GM19240 (cell line): ENCODE measurements at regions not wholly inside any gene's neighbourhood (a gene's known extent, or its start where the extent isn't known, plus 50 kb on each side); places are given as distances from the start of the nearest gene placed in this dataset.

Experiments used
- DNase-seq: peaks from one replicate; pipeline ENCODE4 v3.0.0; 2011; ENCODE audit warnings: low spot score; ENCODE audit not compliant: insufficient read length

DNA sequence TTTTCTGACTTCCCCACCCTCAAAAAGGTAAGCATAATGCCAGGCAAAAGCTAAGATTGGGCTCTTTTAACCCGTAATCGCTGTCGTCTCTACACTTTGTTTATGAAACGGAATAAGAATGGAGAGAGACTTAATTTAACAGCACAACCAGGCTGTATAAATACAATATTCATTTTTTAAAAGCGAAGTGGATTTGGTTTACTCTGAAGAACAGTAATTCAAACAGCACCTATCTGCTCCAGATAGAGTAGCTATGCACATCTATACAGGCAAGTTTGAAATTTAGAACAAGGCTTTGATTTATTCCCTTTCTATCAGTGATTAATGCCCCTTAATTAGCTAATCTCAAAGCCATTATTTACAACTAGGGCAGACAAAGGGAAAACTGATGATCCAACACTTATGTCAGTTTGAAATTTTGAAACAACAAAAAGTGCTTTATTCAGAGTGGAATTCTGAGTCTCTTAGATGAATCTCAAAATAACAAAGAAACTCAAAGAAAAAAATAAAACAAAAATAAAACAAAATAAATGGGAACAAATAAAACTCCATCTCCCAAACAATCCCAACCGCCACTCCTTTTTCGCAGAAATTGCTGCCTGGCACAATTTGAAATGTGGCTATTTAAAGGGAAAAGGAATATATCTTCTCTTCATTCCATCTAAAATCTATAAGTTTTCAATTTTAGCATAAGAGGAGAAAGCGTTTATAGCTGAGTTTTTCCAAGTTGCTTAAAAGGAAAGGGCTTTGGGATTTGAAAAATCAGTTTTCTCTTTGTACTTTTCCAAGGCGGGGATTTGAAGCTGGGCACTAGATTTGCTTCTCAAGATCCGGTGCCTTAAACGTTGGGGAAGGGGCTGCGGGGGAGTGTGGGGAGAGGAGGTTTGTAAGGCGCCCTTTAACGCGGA lies 298.6 kb downstream of the PARP8 start:
- DNase-seq, result no peak

DNA sequence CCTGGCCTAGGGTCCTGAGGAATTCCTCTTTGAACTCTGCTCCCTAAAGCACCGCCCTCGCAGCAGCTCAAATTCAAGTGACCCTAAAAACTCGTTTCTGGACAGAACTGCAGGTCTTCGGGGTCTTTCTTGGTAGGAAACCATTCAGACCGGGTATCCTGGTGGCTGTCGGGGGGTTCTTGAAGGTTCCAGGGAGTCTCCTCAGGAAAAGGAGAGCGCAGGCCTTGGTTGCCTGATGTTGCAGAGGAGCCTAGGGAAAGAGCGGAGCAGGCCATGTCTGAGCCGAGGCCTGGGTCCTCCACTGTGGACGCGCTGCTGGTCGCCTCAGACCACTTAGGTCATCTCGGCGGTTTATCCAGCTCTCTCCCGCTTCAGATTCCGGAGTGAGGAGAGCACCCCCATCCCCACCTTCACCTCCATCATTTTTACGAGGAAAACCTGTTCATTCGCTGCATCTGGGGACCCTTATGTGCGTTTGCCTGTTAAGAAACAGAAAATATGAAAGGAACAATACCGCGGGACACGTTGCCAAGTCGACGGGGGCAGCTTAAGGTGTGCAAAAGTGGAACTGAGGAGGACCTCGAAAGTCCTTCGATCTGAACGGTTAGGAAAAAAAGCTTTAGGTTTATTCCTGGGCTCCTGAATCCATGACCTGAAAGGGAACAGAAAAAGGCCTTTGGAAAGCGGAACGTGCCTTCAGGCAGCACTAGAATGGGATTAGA lies 299.4 kb downstream of the PARP8 start:
- DNase-seq, result no peak

DNA sequence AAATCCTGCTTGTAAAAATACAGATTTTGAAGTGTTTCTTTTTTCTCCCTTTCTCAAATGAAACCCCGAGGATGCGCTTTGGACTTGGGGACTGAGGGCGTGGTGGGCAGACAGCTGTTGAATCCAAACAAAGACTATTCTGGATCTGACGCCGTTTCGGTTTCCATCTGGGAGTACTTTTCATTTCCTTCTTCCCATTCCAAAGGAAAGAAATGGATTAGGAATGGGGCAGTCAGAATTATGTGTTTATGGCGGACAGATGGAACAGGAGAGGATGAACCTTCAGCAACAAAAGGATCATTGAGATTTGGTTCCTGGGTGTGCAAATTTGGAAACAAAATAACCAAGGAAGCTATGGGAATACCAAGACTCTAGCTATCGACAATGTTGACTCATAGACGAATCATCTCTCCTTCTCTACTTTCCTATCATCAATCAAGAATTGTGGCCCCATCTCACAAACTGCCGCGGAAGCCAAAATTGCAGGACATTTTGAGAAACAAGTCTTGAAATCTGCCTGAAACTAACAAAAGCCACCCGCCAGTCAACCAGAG lies 300.6 kb downstream of the PARP8 start:
- no peak for DNase-seq

DNA sequence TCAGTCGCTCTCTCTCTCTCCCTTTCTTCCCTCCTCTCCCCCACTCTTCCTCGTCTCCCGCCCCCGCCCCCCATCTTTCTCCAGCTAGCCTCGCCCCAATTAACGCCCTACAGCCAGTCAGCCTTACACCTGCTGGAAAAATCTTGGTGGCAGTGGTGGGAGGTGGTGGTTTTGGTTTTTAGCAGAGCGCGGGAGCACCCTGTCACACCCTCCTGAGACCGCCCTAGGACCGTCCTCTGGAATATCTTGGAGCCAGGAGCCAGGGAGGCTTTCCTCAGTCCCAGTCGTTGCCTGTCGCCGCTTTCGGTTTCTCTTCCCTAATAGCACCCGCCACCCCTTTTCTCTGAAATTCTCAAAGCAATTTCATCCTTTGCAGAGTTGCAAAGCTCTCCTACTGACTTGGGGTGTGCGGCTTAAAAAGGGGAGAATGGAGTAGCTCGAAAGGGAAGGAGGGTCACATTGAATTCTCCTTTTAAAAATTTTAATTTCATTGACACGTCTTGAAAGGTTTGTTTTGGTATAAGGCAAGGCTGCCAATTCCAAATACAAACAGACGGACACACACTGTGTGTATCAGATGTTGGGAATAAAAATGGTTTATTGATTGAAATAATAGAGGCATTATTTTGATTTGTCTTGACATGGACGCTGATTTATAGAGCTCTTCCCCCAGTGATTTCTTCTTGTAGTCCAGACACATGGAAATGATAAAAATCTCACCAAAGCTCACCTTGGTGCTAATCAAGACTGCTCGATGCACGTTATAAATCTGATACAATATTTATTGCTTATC lies 301.3 kb downstream of the PARP8 start:
- no peak for DNase-seq

DNA sequence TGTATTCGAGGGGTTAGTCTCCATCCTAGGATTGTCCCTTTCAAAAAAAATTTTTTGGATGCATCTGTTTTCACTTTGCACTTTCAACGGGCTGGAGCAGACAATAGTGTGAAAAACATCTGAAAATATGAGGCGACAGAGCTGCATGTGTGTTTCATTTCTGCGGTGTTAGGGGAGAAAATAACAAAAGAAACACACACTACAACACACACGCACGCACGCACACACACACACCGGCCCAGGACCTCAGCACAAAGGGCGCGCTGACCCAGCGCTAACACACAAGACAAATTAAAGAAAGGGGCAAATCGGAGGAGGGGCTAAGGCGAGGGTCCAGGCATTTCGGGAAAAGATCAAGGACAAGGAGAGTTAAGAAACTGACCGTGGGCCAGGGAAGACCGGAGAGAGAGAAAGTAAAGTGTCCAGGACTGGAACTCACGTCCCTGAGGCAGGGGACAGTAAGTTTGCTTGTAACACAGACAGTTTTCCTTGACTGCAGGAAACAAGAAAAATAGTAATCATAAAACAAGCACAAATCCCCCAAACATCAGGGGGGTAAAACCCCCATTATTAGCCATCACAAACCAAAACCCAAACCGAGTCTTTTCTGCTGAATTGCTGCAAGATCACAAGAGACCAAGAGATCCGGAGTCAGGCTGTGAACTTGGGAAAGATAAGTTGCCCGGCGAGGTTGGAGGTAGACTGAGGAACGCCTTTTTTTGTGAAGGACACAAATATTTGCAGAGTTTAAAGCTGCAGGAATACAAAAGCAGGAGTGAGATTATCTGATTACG lies 302.1 kb downstream of the PARP8 start:
- DNase-seq, result no peak

DNA sequence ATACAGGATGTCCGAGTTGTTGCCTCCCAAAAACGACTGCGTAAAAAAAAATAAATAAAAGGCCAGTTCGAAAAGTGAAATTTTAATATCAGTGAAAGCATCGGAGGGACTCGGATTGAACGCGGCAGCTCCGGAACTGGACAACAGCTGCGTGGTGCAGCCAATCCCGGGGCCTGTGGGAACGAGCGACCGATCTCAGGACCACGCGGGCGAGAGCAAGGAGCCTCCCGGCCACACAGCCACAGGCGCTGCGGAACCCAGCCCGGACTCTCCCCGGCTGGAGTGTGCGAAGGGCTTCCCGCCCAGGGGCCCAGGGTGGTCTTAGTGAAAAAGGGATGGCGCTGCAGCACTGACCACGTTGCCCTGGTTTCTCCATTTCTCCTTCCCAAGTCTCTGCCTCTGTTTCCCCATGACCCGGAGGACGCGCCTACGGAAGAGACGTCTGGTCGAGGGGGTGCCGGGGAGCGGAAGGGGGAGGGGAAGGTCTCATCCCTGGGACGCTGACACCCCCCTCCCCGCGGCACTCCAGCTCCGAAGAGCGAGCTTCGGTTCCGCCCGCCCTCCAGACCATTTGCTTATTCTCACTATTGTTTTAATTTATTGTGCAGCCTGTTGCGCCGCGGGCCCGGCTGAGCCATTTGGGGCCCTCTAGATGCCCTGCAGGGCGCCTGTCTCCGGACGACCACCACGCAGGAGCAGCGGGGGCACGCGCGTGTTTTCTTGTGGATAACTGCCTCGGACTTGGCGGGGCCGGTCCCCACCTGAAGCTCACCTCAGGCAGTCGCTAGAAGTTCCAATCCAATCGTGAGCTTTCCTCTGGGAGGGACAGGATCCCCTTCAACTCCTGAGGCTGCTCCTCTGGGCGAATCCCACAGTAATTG lies 303.0 kb downstream of the PARP8 start:
- no peak for DNase-seq

DNA sequence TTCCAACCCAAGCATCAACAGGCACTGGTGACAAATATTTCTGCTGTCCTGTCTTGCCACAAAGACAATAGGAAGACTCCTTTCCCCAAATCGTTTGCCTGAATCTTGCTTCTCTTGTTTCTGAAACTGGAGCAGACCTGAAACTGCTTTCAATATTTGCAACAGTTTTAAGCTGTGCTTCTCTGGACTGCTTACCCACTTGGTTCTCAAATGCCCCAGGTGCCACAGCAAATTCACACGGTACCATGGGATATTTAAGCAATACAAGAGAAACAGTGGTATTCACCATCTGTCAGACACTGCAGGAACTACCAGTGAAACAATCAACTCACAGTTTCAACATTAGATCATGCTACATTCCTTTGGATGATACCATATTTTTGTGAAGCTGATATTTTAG lies 309.4 kb downstream of the PARP8 start:
- no peak for DNase-seq

DNA sequence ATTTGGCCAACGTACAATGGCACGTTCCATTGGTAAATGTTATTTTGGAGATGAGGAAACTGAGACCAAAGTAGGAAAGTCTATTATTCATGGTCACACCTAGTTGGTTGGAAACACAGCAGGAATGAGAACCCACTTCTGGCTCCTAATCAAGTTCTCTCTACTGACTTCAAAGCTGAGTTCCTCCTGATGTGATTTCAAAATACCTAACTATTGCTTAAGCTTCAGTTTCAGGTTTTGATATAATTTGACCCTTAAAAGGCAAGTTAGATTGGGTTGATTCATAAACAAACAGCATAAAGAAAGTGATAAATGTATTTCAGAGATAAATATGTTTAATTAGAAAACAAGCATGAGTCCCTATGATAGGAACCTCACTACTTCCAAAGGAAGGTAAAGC lies 312.5 kb downstream of the PARP8 start:
- DNase-seq, result no peak

DNA sequence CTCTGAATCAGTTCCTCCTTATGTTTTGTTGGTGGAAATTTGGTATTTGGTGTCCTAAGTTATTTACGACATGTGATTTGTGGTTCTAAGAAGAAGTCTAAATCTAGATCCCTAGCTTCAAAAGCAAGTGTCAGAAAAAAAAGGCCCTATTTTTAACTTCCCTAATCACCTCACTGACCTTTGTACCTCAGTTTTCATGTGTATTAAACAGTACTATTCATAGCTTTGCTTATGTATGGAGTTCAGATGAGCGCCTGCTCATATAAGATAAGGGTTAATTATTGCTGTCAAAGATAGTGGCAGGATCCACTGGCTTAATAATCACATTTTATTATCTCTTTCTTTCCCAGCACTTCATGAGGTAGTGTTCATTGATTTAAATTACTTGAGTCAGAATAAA lies 318.2 kb downstream of the PARP8 start:
- DNase-seq, result no peak

DNA sequence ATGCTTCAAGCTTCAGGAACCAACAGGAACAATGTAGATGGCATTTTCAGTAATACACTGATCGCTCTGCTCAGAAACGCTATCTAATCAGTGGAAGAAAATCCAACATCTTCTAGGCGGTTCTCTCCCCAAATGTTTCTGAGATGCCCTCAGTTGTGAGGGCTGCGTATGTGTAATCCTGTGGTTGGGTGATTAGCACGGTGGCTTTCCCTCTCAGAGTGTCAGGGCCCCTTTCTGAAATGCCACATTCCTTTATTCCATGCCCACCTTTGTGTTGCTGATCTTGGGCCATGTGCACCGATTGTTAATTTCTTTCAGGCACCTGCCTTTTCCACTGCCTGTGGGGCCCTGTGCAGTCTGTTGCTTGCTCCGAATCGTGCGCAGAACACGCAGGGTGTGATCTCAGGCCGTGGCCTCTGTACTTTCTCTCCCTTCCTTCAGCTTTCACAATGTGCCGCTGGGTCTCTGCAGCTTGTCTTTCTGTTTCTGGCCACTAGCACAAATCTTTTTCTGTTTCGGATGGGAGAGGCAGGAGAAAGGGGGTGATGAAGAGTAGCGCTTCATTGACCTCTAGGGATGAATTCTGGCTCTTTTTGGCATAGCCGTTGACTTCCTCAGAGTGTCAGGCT lies 324.0 kb downstream of the PARP8 start:
- no peak for DNase-seq

DNA sequence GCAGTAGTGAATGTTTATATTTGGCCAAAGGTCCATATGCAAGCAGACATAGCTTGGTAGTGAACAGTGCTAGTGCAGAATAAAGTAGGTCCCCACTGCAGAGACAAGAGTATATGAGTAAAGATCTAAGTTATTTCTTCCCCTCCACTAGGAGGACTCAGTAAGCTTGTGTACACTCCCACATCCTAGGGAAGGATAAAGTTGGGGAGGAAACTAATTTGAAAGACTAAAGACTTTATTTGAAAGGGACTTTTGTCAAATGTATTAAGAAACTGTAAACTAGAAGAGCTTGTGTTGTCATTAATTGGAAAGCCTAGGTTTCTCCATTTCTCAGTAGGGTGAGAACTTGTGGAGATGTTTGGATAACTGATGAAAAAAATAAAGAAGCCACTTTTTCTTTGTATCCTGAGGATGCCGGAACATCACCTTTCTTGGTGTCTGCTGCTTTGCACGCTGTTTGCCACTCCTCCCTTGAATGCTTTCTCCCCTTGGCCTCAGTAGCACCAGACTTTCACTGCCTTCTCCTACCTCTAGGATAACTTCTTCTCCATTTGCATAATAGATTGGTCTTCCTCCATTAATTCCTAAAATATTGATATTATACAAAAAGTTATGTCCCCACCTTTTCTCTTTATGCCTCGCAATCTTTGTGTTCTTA lies 329.0 kb downstream of the PARP8 start:
- DNase-seq, result no peak

DNA sequence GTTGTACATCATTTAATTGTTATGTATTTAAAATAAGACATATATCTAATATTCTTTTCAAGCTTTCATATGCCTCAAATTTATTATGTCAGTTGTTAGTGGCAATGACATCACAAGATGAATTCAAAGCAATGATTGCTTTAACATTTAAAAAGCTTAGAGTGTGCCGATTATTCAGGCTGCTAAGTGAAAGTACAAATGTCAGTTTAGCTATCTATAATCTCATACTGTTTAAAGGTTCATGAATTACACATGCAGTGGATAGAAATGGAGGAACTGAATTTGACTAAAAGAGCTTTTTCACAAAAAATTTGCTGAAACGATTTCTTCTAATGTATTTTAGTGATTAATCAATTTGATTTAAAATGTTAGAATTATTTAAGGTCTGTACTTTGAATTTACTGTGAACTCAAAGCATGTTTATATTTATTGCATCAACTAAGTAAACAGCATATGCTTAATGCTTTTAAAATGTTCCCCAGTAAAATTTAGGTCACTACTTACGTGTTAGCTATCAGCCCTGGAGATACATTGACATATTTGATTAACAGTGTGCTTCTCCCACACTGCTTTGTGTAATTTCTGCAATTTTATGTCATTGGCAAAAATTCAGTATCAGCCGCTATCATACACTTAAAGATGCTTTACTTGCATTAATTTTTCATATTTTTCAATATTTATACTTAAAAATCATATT lies 334.9 kb downstream of the PARP8 start:
- DNase-seq, result no peak

DNA sequence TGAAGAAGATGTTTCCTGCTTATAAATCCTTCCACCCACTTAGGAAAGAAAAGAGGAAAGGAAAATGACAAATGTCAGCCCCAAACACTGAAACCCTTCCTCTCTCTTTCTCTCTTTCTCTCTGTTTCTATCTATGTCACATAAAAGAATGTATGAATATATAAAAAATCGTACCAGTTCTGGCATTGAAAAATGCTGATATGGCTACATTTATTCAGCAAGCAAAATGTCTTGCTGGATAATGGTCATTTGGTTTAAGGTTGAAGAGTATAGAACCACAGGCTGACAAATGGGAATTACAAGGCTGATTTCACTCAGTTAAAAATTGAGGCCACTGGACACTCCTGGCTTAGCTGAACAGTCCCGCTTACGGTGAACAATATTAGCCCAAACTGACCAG lies 335.9 kb downstream of the PARP8 start:
- DNase-seq, result no peak

DNA sequence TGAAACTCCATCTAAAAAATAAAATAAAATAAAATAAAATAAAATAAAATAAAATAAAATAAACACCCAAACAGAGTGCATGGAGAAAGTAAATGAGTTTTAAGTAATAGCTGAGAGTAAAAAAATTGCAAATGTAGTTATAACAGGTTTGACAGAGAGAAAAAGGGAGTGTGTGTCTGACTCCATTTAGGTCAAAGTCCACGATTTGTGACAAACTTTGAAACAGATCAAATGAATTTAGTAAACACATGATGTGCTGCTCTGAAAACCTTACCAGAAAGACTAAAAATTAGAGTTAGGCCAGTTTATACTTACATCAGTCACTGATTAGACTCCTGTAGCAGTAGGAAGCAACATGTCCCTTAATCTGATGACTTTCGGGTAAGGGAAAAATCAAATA lies 346.6 kb downstream of the PARP8 start:
- DNase-seq, result no peak

DNA sequence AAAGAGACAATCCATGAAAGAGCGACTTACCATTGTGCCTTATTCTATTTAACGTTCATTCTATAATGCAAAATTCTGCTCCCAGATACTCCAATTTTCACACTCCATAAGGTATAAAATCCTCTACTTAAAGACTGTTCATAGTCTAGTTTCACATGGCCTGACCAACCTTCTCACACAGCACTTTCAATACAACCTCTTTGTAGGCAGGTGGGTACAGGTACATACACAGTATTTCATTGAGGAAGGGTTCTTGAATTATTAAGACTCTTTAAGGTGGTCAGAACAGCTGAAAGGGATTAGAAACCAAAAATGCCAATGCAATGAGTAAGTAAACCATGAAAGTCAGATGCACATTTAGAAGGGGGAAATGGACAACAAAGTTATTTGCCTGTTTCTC lies 352.0 kb downstream of the PARP8 start:
- no peak for DNase-seq

DNA sequence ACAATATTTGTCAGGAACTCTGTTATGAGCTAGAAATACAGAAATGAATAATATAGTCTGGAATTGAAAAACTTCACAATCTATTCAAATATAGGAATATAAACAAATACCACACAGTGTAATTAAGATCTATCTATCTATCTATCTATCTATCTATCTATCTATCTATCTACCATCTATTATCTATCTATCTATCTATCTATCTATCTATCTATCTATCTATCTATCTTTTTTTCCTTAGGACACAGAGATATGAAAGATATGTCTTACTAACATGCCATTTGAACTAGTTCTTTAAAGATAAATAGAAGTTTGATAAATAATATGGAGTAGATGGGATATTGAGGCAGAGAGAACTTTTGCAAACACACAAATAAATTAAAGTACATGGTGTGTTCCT lies 357.8 kb downstream of the PARP8 start:
- no peak for DNase-seq

DNA sequence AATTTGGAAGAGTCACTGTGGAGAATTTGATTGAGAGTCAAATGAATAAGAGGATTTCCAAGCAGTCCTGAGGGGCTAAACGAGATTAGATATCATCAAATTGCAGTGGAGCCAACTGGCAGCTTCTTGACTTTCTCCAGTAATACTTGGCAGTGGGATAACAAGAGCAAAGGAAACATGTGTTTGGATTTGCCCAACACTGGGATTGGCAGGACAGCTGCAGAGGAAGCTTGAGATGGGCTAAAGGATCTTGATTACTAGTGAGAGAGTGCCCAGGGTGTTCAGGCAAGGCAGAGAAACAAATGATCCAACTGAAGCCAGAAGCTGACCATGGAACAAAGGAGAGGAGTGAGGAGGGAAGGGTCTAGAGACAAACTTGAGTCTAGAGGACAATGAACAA lies 356.0 kb upstream of the ISL1 start:
- DNase-seq, result no peak

DNA sequence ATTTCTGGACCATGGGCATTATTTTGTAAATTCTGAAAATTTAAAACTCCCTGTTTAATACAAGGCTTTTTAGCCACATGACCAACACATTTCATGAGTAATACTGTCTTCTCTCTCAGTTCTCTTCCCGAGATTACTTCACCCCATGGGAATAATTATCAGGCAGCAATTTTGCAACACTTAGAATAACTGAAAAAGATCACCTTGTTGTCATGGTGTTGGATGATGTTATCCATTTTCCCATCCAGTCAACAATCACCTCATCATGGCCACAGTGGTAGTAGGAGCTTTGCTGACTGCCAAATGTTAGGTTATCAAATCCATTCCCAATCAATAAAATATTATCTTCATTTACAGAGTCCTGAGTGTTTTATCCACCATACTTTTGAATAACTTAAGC lies 354.9 kb upstream of the ISL1 start:
- no peak for DNase-seq
